ENCODE measurements at regions not wholly inside any gene's neighbourhood (a gene's known extent, or its start where the extent isn't known, plus 50 kb on each side); places are given as distances from the start of the nearest gene placed in this dataset.

DNA sequence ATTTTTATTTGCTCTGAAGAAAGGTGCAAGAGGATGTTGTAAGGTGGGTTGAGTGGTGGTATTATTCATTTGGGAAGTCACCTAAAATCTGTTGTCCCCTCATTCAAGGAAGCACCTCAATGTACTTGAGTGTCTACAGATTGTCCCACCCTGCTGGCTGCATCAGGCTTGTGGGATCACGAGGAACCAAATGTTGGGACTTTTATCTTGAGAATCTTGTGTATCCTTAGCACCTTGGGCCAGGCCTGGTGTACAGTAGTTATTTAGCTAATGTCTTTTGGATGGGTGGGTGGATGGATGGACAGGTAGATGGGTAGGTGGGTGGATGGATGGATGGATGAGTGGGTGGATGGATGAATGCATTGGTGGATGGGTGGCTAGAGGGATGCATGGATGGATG, 519.3 kb downstream of the BCL11B start:
- no peak overlapping the region for H3K4me3 ChIP-seq (ENCODE audit: low read depth, low read length)
- TF ChIP-seq, protein P1, sequence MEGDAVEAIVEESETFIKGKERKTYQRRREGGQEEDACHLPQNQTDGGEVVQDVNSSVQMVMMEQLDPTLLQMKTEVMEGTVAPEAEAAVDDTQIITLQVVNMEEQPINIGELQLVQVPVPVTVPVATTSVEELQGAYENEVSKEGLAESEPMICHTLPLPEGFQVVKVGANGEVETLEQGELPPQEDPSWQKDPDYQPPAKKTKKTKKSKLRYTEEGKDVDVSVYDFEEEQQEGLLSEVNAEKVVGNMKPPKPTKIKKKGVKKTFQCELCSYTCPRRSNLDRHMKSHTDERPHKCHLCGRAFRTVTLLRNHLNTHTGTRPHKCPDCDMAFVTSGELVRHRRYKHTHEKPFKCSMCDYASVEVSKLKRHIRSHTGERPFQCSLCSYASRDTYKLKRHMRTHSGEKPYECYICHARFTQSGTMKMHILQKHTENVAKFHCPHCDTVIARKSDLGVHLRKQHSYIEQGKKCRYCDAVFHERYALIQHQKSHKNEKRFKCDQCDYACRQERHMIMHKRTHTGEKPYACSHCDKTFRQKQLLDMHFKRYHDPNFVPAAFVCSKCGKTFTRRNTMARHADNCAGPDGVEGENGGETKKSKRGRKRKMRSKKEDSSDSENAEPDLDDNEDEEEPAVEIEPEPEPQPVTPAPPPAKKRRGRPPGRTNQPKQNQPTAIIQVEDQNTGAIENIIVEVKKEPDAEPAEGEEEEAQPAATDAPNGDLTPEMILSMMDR (IDR thresholded peaks at IDR 0.05; ENCODE audit: control insufficient read depth, extremely low read depth, insufficient read depth): no peak
- no peak for DNase-seq (ENCODE audit: low read depth)

DNA sequence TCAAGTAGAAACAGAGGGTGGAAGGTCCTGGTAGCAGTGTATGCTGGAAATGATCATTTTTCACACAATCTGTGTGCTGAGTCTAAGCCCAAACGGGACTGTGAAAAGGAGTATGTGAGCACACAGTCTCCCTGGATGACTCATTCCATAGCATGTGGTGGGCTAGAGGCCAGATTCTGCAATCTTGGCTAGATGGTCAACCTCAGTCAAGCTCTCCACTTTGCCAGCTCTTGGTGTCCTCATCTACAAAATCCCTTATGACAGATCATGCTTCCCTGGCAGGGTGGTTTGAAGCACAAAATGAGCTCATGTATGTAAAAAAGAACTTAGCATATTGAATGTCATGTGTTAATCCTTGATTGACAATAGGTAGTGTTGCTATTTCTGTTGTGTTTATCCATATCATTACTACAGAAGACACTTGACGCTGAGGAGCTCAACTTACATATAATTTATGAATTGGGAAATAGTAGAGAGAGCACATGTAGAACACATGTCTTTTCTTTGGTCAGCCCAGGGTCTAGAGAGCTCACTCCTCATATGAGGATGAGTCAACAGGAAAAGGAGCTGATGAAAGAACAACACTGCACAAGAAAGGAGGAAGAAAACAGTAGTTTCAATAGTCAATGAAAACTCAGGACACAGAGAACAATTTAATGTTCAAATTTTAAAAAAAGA, 517.5 kb downstream of the BCL11B start:
- TF ChIP-seq, protein P1 (IDR thresholded peaks at IDR 0.05; ENCODE audit: control insufficient read depth, extremely low read depth, insufficient read depth): no peak
- H3K4me3 ChIP-seq (ENCODE audit: low read depth, low read length): no peak overlapping the region
- DNase-seq (ENCODE audit: low read depth): no peak

DNA sequence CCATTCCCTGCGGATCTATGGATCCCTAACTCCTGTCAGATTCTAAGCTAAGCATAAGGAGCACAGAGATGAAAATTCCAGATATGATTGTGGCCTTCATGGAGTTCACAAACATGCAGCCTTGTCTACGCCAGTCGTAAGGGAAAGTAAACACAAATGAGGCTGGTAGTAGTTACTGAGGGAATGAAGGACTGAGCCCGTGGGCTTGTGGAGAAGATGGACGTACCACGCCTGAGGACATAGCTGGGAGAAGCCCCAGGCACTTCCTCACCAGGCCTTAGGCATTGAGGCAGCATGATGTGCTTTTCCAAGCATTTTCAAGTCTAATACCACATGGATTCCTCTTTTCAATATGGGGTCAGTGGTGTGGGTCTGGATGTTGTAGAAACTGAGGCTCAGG, 515.2 kb downstream of the BCL11B start:
- H3K4me3 ChIP-seq (ENCODE audit: low read depth, low read length): no peak overlapping the region
- no peak for DNase-seq (ENCODE audit: low read depth)
- TF ChIP-seq, protein P1 (IDR thresholded peaks at IDR 0.05; ENCODE audit: control insufficient read depth, extremely low read depth, insufficient read depth): no peak

DNA sequence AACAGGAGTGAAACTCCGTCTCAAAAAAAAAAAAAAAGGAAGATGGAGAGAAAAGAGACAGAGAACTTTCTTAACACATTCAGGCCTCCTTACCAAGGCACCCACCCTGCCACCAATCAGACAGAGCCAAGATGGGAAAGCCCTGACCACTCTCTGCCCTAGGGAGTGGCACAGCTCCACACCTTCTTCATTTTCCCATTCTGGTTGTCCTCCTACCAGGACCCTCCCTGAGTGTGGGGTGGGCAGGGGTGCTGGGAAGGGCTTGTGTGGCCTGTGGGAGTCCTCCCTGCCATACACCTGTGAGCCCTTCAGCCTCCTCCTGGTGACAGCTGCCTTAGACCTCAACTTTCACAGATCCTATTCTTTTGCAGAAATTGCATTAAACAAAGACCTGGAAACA, 513.6 kb downstream of the BCL11B start:
- no peak for DNase-seq (ENCODE audit: low read depth)
- TF ChIP-seq, protein P1 (IDR thresholded peaks at IDR 0.05; ENCODE audit: control insufficient read depth, extremely low read depth, insufficient read depth): no peak
- no peak overlapping the region for H3K4me3 ChIP-seq (ENCODE audit: low read depth, low read length)

DNA sequence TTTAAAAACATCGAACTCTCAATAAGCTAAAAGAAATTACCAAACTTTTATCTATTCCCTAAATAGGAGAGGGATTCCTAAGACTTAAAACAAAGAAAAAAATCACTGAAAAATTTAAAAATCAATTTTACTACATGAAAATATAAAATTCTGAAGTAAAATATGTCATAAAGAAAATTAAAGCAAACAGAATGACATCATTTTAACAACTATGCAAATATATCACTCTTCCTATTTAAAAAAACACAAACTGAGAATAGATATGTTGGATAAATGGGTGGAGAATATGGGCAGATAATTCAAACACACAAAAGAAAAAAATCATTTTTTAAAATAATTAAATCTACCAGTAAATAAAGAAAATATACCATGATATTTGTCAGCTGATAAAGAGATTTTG, 510.0 kb downstream of the BCL11B start:
- TF ChIP-seq, protein P1 (IDR thresholded peaks at IDR 0.05; ENCODE audit: control insufficient read depth, extremely low read depth, insufficient read depth): no peak
- no peak for DNase-seq (ENCODE audit: low read depth)
- no peak overlapping the region for H3K4me3 ChIP-seq (ENCODE audit: low read depth, low read length)

DNA sequence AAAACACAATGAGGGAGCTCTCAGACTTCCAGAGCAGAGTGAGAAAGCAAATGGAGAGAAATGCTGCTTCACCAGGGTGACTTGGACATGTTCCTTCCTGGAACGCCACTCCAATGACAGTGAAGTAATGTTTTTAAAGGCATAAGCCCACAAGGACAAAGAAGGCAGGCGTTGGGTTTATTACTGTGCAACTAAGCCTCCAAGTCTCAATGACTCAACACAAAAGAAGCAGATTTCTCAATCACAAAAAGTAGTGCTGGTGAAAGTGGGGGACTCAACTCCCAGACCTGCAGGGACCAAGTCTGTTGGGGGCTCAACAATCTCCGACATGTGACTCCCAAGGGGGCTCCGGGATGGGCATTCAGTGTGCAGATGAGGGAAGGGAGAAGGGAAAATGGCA, 505.2 kb downstream of the BCL11B start:
- TF ChIP-seq, protein P1 (IDR thresholded peaks at IDR 0.05; ENCODE audit: control insufficient read depth, extremely low read depth, insufficient read depth): no peak
- H3K4me3 ChIP-seq (ENCODE audit: low read depth, low read length): no peak overlapping the region
- DNase-seq (ENCODE audit: low read depth): no peak

DNA sequence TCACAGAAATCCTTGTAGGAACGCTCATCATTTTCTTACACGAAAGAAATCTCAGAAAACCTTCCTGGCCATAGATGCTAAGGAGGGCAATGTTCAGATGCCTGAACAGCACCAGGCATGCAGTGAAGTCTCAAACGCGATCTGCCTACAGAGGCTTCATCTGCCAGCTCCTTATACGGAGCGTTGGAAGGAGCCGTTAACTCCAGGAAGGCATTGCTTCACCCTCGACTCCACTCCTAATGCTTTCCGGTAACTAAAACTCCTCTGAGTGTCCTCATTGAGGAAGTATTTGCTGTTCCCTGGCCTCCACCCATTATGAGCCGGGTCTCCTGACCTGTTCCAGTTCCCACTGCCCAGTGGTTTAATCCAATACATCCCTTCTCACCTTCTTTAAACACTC, 502.7 kb downstream of the BCL11B start:
- DNase-seq (ENCODE audit: low read depth): no peak
- H3K4me3 ChIP-seq (ENCODE audit: low read depth, low read length): no peak overlapping the region
- TF ChIP-seq, protein P1 (IDR thresholded peaks at IDR 0.05; ENCODE audit: control insufficient read depth, extremely low read depth, insufficient read depth): no peak

Measured in LNCaP clone FGC (cell line).